ENCODE measurements at regions not wholly inside any gene's neighbourhood (a gene's known extent, or its start where the extent isn't known, plus 50 kb on each side); places are given as distances from the start of the nearest gene placed in this dataset.
"Not testable (repeated sequence)": the region's sequence is repeated elsewhere in the genome, so short reads cannot be mapped to it uniquely, and the experiment has no call there.

GRCh38 chr9:78383130-78383529 is 86.2 kb downstream of the PSAT1 start:
- Mint-ChIP-seq H3K9me3 (ENCODE audit: low read depth) (no peaks in the 10 kb centered on the region), H3K4me3 (no peak overlapping the region), H3K27ac (no peak overlapping the region), H3K4me1 (ENCODE audit: low read depth) (no peaks in the 10 kb centered on the region), H3K36me3 (peaks cover 3% of the 10 kb centered on the region), H3K27me3 (no peaks in the 10 kb centered on the region)

DNA sequence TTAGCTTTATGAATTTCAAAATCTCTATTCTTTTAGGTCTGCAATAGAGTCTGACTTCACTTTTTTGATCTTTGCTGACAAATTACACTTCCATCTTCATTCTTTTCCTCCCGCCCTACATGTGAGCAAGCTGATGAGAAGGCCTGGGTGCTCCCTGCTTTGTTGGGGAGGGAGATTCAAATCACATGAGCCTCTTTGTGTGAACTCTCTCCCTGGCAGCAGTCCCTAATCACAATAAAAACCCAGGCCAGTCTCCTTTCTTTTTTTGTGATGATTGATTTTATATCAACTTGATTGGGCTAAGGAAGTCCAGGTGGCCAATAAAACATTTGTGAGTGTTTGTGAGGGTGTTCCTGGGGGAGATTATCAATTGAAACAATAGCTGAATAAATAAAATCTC is 89.4 kb downstream of the PSAT1 start:
- Mint-ChIP-seq H3K4me3 (no peak overlapping the region), H3K9me3 (ENCODE audit: low read depth) (peaks cover 6% of the 10 kb centered on the region), H3K27ac (no peak overlapping the region)

DNA sequence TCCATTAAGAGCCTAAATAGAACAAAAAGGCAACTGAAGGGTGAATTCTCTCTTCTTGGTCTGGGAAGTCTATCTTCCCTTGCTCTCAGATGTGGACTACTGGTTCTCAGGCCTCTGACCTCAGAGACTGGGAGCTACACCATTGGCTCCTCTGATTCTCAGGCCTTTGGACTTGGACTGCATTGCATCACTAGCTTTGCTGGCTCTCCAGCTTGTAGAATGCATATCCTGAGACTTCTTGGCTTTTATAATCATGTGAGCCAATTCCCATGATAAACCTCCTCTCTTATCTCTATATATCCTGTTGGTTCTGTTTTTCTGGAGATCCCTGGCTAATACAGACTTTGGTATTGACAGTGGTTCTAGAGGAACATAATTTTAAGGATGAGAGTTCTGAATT is 89.8 kb downstream of the PSAT1 start:
- Mint-ChIP-seq H3K4me1 (ENCODE audit: low read depth) (no peaks in the 10 kb centered on the region), H3K4me3 (no peak overlapping the region), H3K9me3 (ENCODE audit: low read depth) (peaks cover 6% of the 10 kb centered on the region), H3K27me3 (no peaks in the 10 kb centered on the region), H3K36me3 (no peaks in the 10 kb centered on the region), H3K27ac (no peak overlapping the region)

More for the DNA sequence above, 89.4 kb downstream of the PSAT1 start:
- Mint-ChIP-seq H3K36me3 (no peaks in the 10 kb centered on the region), H3K4me1 (ENCODE audit: low read depth) (no peaks in the 10 kb centered on the region), H3K27me3 (no peaks in the 10 kb centered on the region)

- Mint-ChIP-seq H3K9me3 (ENCODE audit: low read depth) (peaks cover 16% of the 10 kb centered on the region), H3K27me3 (peaks cover 1% of the 10 kb centered on the region), H3K4me1 (ENCODE audit: low read depth) (no peaks in the 10 kb centered on the region), H3K36me3 (peaks cover 10% of the 10 kb centered on the region), H3K27ac (no peak overlapping the region), H3K4me3 (no peak overlapping the region)
Measured at GRCh38 chr9:78393340-78393739, 96.4 kb downstream of the PSAT1 start.

- Mint-ChIP-seq H3K36me3 (peaks cover 10% of the 10 kb centered on the region), H3K4me1 (ENCODE audit: low read depth) (no peaks in the 10 kb centered on the region), H3K9me3 (ENCODE audit: low read depth) (peaks cover 13% of the 10 kb centered on the region), H3K27ac (no peak overlapping the region), H3K27me3 (peaks cover 1% of the 10 kb centered on the region), H3K4me3 (no peak overlapping the region)
Measured at GRCh38 chr9:78393932-78394331, 97.0 kb downstream of the PSAT1 start.

GRCh38 chr9:78396087-78396486 is 99.2 kb downstream of the PSAT1 start:
- H3K36me3 Mint-ChIP-seq, result peaks cover 10% of the 10 kb centered on the region
- H3K27me3 Mint-ChIP-seq, result peaks cover 1% of the 10 kb centered on the region
- H3K9me3 Mint-ChIP-seq (ENCODE audit: low read depth), result peaks cover 9% of the 10 kb centered on the region
- H3K4me1 Mint-ChIP-seq (ENCODE audit: low read depth), result no peaks in the 10 kb centered on the region
- H3K27ac Mint-ChIP-seq, result no peak overlapping the region
- H3K4me3 Mint-ChIP-seq, result no peak overlapping the region

GRCh38 chr9:78397045-78397444 is 100.1 kb downstream of the PSAT1 start:
- no peak overlapping the region for H3K27ac Mint-ChIP-seq

DNA sequence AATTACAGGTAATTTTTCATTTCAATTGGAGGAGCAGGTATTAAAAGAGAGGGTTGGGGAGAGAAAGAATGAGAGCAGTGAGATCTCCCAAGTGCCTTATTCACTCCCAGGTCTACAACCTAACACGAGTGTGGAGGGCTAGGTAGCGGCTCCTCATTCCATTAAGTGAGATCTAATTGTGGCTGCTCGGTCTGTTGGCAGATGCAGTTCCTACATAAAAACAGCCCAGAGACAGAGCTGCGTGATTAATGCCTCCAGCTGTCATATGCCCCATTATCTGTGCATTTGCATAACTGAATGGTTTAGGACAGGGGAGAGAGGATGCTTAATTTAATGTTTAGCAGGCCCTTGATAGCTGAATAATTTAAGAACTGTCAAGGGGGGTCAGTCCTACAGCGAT is 100.5 kb downstream of the PSAT1 start:
- peaks cover 10% of the 10 kb centered on the region for H3K36me3 Mint-ChIP-seq
- no peak overlapping the region for H3K27ac Mint-ChIP-seq

More at GRCh38 chr9:78397045-78397444, 100.1 kb downstream of the PSAT1 start:
- no peaks in the 10 kb centered on the region for H3K4me1 Mint-ChIP-seq (ENCODE audit: low read depth)
- H3K4me3 Mint-ChIP-seq, result no peak overlapping the region
- H3K9me3 Mint-ChIP-seq (ENCODE audit: low read depth), result peaks cover 9% of the 10 kb centered on the region
- H3K27me3 Mint-ChIP-seq, result peaks cover 1% of the 10 kb centered on the region
- H3K36me3 Mint-ChIP-seq, result peaks cover 10% of the 10 kb centered on the region

GRCh38 chr9:78399153-78399552 is 102.2 kb downstream of the PSAT1 start:
- peaks cover 3% of the 10 kb centered on the region for H3K27me3 Mint-ChIP-seq
- H3K9me3 Mint-ChIP-seq (ENCODE audit: low read depth), result peaks cover 9% of the 10 kb centered on the region
- H3K27ac Mint-ChIP-seq, result no peak overlapping the region
- H3K4me1 Mint-ChIP-seq (ENCODE audit: low read depth), result no peaks in the 10 kb centered on the region
- no peak overlapping the region for H3K4me3 Mint-ChIP-seq
- peaks cover 10% of the 10 kb centered on the region for H3K36me3 Mint-ChIP-seq

More for the DNA sequence above, 100.5 kb downstream of the PSAT1 start:
- H3K27me3 Mint-ChIP-seq, result peaks cover 1% of the 10 kb centered on the region
- peaks cover 9% of the 10 kb centered on the region for H3K9me3 Mint-ChIP-seq (ENCODE audit: low read depth)
- no peaks in the 10 kb centered on the region for H3K4me1 Mint-ChIP-seq (ENCODE audit: low read depth)
- no peak overlapping the region for H3K4me3 Mint-ChIP-seq

DNA sequence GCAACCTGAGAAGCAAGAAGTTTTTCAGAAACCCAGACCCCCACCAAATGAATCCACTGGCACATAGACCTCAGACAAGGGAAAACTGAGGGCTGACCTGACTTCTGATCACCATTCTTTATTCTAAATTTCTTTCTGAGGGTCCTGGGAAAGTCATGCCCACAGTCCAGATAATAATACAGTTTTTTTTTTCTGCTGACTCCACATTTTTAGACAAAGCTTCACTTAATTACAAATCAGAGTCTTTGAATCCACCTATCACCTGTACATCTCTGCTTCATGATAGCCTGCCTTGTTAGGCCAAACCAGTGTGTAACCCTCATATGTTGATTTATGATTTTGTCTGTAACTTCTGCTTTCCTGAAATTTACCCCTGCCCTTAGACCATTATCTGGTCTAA is 103.6 kb downstream of the PSAT1 start:
- peaks cover 3% of the 10 kb centered on the region for H3K9me3 Mint-ChIP-seq (ENCODE audit: low read depth)
- H3K27me3 Mint-ChIP-seq, result peaks cover 3% of the 10 kb centered on the region
- no peaks in the 10 kb centered on the region for H3K4me1 Mint-ChIP-seq (ENCODE audit: low read depth)
- H3K27ac Mint-ChIP-seq, result no peak overlapping the region
- no peak overlapping the region for H3K4me3 Mint-ChIP-seq
- peaks cover 7% of the 10 kb centered on the region for H3K36me3 Mint-ChIP-seq

DNA sequence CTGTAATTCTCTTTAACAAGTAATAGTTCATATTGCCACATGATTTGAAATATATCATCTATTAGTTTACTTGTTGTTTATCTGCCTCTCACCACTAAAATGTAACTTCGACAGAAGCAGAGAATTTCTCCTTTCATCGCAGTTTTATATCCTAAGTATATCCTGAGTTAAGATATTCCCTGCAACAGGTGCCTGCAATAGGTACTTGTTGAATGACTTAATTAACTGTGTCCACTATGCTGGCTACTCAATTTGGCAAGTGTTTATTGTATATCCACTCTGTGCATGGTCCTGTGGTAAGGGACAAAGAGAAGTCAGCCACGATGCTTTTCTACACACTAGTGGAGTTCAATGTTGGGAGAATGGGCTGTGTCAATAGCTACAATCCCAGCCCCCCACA is 108.5 kb downstream of the PSAT1 start:
- H3K27ac Mint-ChIP-seq, result no peak overlapping the region
- H3K4me3 Mint-ChIP-seq, result no peak overlapping the region
- no peaks in the 10 kb centered on the region for H3K36me3 Mint-ChIP-seq

DNA sequence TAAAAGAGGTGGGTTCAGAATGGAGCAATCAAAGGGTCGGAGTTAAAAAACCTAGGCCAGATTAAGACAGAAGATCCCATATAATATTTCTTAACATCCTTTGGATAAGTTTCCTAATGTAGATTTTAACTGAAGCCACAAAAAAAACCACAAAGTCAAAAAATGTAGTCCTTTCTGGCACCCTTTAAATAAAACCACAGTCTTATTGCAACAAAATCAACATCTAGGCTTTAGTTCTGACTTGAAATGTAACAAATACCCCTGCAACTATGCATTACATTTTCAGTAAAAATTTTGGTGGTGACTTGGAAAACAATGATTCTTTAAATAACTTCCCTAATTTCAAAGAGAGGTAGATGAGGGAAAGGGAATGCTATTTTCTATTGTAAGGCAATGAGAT is 109.2 kb downstream of the PSAT1 start:
- H3K9me3 Mint-ChIP-seq (ENCODE audit: low read depth), result no peaks in the 10 kb centered on the region
- H3K27ac Mint-ChIP-seq, result no peak overlapping the region

More for the DNA sequence above, 108.5 kb downstream of the PSAT1 start:
- H3K27me3 Mint-ChIP-seq, result peaks cover 2% of the 10 kb centered on the region
- H3K9me3 Mint-ChIP-seq (ENCODE audit: low read depth), result no peaks in the 10 kb centered on the region
- H3K4me1 Mint-ChIP-seq (ENCODE audit: low read depth), result no peaks in the 10 kb centered on the region

GRCh38 chr9:78406933-78407332 is 110.0 kb downstream of the PSAT1 start:
- H3K9me3 Mint-ChIP-seq (ENCODE audit: low read depth), result no peaks in the 10 kb centered on the region
- H3K27me3 Mint-ChIP-seq, result peaks cover 2% of the 10 kb centered on the region
- no peak overlapping the region for H3K27ac Mint-ChIP-seq
- H3K4me3 Mint-ChIP-seq, result no peak overlapping the region
- H3K36me3 Mint-ChIP-seq, result no peaks in the 10 kb centered on the region
- no peaks in the 10 kb centered on the region for H3K4me1 Mint-ChIP-seq (ENCODE audit: low read depth)

More for the DNA sequence above, 109.2 kb downstream of the PSAT1 start:
- Mint-ChIP-seq H3K4me3 (no peak overlapping the region), H3K4me1 (ENCODE audit: low read depth) (no peaks in the 10 kb centered on the region), H3K27me3 (peaks cover 2% of the 10 kb centered on the region), H3K36me3 (no peaks in the 10 kb centered on the region)

DNA sequence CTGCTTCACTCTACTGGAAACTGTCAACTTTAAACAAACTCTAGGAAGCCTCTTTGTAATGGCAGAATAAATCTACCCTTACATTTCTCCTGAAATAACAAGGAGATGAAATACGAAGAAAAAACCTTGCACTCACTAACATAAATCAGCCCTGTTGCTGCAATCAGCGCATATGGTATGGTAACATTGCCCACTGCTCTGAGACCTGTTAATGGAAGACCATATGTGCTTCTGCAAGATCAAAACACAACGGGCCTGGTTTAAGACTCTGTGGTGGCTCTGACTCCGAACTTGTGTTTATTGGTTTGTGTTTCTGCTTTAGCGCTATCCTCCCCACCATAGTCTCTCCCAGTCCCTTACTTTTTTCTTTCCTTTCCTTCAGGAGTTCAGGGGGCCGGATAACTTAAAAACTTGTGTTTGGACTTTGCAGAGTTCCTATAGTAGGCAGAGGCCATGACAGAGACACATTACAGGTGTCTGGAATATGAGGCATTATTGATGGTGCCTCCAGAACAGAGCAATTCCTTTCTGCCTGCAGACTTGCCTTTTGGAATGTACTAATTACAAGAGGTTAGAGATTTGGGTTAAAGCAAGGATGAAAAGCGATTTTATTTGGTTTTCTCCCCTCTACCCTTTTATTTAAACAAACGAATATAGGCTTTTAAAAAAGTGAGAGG is 110.8 kb downstream of the PSAT1 start:
- H3K36me3 Mint-ChIP-seq, result no peaks in the 10 kb centered on the region
- H3K4me3 Mint-ChIP-seq, result no peak overlapping the region
- H3K9me3 Mint-ChIP-seq (ENCODE audit: low read depth), result no peaks in the 10 kb centered on the region
- H3K27me3 Mint-ChIP-seq, result peaks cover 2% of the 10 kb centered on the region
- H3K4me1 Mint-ChIP-seq (ENCODE audit: low read depth), result no peaks in the 10 kb centered on the region
- no peak overlapping the region for H3K27ac Mint-ChIP-seq

- no peak overlapping the region for H3K27ac Mint-ChIP-seq
- no peak overlapping the region for H3K4me3 Mint-ChIP-seq
- H3K4me1 Mint-ChIP-seq (ENCODE audit: low read depth), result no peaks in the 10 kb centered on the region
- no peaks in the 10 kb centered on the region for H3K9me3 Mint-ChIP-seq (ENCODE audit: low read depth)
- H3K36me3 Mint-ChIP-seq, result no peaks in the 10 kb centered on the region
- no peaks in the 10 kb centered on the region for H3K27me3 Mint-ChIP-seq
Measured at GRCh38 chr9:78408388-78408787, 111.5 kb downstream of the PSAT1 start.

DNA sequence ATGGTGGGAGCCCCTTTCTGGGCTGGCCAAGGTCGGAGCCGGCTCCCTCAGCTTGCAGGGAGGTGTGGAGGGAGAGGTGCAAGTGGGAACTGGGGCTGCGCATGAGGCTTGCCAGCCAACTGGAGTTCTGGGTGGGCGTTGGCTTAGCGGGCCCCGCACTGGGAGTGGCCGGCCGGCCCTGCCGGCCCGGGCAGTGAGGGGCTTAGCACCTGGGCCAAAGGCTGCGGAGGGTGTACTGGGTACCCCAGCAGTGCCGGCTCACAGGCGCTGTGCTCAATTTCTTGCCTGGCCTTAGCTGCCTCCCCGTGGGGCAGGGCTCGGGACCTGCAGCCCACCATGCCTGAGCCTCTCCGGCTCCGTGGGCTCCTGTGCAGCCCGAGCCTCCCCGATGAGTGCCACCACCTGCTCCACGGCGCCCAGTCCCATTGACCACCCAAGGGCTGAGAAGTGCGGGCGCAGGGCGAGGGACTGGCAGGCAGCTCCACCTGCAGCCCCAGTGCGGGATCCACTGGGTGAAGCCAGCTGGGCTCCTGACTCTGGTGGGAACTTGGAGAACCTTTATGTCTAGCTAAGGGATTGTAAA is 113.1 kb downstream of the PSAT1 start:
- not testable (repeated sequence) for H3K9me3 Mint-ChIP-seq (ENCODE audit: low read depth); H3K27ac Mint-ChIP-seq; H3K36me3 Mint-ChIP-seq; H3K4me3 Mint-ChIP-seq; H3K4me1 Mint-ChIP-seq (ENCODE audit: low read depth); H3K27me3 Mint-ChIP-seq
